Left renal pelvis (tissue), 4 donors: ENCODE measurements at regions not wholly inside any gene's neighbourhood (a gene's known extent, or its start where the extent isn't known, plus 50 kb on each side); places are given as distances from the start of the nearest gene placed in this dataset.

Experiments used
- DNase-seq, 4 donors: peaks; one replicate each; pipeline ENCODE4 v3.0.0-alpha.2; 2013; ENCODE audit warnings: low read depth in 4 of 4, low spot score in 3 of 4

DNA sequence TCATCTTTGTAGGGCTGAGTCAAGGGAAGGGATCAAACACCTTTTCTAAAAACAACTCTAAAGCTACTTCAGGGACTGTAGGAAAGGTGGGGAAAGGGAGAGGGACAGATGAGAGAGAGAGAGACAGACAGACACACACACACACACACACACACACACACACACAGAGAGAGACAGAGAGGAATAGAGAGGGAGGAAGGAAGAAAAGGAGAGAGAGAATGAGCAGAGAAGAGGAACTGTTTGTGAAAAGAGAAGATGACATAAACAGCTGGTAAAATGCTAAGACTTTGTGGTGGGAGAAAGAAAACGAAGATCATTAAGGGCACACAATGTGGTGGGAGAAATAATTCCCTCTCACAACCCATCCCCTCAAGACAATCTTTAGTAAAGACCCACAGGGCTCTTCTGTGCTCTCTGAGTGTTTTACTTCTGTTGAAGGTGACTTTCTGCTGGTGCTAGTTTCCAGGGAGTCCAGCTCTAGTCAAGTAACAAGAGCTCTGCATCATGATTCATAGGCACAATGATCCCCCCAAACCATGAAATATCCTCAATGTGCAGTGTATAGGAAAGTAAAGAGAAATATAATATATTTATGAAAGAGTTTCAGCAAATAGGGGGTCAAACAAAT is 77.2 kb upstream of the STK17B start:
- DNase-seq = no peak

DNA sequence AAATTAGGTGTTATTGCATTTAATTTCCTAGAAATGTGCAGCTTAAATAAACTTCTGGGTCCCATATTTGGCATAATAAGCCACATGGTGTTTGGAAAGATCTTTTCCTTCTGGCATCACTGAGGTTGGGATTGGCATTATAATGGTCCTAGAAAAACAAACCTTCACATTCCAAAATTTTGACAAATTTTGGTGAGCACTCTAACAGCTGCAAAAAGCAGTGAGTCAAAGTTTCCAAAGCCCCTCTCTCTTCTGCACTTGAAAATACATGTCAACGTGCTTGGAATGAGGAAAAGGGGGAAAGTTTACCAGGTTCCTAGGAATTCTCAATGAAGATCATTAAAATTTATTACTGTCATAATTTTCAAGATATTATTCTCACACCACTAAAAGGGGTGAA is 77.8 kb upstream of the STK17B start:
- DNase-seq = no peak

DNA sequence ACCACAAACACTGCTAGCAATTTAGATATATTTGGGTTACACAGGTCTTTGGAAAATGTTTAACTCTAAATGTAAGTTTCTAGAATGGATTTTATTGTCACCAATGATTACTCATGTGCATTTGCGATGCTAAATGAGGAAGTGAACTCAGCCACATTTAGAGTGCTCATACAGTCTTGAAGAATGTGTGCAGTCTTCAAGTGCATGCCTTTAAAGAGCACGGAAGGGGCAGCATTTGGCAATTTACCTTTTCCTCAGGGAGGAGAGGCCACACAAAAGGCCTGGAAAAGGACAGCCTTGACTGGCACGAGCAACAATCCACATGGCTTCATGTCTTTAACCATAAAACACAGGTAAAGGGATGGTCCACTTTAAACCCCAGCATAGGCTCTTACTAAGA is 78.5 kb upstream of the STK17B start:
- DNase-seq = no peak

DNA sequence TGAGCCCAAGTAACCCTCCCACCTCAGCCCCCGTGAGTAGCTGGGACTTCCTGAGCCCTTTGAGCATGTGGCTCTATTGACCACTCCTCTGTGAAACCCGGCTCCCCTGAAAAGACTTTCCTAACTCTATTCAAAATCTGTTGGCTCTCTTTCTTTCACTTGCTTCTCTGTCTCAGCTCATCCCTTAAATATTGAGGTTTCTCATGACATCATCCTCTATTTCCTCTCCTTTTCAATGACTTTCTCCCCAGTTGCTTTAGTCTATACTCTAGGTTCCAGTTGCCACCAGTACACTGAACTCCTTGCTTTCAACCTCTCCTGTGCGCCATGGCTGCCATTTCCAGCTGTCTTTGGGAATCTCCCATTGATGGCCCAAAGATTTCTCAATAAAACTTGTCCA is 79.8 kb upstream of the STK17B start:
- no peak for DNase-seq

DNA sequence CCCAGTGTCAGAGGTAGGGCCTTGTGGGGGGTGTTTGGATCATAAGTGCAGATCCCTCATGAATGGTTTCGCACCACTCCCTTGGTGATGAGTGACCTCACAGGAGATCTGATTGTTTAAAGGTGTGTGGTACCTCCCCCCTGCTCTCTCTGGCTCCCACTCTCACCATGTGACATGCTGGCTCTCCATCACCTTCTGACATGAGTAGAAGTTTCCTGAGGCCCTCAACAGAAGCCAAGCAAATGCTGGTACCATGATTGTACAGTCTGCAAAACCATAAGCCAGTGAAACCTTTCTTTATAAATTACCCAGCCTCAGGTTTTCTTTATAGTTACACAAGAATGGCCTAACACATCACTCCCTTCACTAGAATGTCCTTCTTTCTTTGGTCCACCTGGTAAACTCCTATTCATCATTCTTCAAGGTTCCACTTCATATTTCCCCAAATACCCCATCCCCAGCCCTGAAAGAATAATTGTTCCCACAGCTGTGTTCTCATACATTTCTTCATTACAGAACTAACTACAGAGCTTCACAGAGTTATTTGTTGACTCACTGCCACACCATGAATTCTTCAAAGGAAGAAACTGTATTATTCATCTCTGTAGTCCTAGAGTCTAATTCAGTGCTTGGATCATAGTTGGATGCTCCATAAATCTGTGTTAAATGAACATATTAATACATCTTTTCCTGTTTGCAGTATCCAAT is 81.2 kb upstream of the STK17B start:
- no peak for DNase-seq

DNA sequence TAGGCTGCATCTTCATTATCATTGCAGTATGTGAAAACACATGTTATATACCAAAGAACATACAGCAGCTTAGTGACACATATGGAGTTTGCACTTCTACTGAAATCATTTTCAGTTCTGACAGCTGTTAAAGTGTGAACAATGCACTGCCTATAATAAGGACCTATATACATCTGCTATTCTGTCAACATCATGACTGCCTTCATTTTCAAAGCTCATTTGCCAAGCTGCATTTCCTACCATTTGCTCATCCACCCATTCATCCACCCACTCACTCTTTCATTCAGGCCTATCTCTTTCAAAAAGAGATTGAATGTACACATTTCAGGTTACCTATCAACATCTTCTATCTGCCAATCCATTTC is 81.7 kb upstream of the STK17B start:
- no peak for DNase-seq

DNA sequence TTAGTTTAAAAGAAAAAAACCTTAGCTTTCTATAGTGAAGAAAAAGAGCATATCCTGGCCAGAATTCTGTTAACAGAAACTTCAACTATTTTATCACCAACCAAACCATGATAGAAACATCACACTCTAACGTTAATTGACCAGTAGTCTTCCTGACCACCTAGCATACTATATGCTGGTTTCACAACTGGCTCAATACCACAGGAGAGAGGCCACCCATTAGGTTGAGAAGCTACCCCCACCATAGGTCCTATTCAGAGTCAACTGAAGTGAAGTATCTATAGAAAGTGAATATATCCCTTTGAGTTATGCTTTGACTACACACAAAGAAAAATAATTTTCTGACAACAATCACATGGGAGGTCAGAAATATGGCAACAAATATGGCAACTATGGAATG is 85.2 kb upstream of the STK17B start:
- DNase-seq = no peak

DNA sequence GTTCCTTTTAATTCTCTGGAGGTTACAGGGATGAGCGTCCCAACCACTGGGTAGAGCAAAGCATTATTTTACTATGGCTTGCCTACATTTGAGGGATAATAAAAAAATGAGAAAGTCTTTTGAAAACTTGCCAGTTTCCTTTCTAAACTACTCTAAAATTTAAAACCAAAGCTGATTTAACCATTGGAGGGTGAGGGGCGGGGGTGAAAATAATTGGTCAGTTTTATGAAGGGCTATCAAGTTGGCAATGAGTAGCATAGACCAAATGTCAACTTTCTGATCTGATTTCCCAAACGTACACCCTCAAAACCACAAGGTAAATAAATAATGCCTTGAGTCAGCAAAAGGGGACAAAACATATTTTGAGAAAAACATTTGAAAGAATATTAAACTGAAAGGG is 85.7 kb upstream of the STK17B start:
- DNase-seq = no peak

DNA sequence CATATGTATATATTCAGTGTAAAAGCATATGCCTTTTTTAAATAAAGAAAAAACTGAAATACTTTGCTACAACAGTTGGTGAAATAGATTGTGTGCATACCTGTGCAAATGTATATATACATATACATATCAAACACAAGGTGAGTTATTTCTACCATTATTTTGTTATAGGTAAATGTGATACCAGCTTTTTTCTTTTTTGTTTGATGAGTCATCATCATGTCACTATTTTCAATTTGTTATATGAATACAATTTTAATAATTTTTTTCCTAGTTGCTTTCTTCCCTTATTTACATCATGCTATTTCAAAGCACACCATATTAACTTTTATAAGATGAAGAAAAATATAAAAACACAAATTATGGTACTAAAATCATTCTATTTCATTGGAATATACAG is 87.0 kb upstream of the STK17B start:
- DNase-seq = no peak

DNA sequence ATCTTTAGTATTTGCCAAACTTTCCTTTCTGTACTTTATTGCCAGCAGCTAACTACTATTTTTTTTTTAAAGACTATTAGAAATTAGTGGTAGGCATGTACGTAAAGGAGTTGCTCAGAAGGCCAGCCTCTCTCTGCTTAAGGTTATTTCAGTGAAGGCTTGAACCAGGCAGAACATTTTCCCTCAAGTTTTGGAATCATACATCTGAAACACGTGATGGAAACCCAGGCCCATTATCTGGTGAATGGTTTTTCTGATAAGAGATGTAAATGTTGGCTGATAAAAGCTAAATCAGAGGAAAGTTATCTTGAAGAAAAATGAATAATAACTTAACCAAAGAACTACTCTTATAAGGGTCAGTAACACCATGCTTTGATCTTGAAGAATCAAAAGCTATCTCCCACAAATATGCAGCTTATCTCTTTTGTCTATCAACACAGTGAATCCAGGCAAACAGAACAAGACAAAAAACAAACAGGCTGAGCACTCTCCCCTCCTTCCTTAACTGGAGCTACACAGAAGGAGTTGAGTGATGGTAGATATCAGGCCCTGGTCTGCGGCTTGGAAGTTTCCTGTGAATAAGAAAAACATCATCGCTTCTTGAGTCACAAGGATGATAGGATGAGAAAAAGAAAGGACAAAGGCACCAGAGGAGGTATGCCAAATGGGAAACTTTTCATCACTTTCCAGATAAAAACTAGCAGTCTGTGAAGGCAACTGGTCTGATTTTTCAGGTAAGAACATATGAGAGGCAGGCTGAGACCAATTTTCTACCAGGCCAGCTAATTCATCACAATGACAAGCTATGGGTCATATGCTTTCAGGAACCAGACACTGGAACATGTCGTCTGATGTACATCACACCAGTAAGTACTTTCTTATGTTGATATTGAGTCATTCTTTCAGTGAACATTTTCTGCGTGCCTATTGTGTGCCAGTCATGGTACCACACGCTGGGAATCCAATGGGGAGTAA is 88.4 kb upstream of the STK17B start:
- no peak for DNase-seq

DNA sequence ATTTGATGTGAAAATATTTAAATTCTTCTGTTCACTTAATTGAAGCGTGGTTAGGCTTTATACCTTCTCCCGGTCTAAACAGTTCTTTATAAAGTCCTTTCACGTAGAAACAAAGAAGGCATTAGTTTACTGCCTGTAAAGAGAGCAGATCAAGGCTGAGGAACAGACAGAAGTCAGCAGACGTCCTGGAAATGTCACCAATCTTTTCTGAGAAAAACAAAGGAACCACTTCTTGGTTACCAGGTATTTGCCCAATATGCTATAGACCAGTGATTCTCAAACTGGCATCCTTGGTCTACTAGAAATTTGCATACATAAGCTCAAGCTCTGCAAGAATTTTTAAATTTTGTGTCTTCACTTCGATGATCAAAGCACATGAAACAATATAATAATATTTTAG is 89.2 kb upstream of the STK17B start:
- DNase-seq = no peak

DNA sequence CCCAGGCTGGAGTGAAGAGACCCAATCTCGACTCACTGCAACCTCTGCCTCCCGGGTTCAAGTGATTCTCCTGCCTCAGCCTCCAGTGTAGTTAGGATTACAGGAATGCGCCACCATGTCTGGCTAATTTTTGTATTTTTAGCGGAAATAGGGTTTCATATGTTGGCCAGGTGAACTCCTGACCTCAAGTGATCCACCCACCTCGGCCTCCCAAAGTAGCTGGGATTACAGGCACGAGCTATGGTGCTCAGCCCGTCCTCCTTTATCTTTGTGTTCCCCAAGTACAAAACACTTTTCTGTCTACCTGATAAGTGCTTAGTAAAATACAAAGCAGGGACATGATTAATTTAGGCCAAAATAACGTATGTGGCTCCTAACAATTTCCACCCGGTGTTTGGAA is 91.2 kb upstream of the STK17B start:
- no peak for DNase-seq

DNA sequence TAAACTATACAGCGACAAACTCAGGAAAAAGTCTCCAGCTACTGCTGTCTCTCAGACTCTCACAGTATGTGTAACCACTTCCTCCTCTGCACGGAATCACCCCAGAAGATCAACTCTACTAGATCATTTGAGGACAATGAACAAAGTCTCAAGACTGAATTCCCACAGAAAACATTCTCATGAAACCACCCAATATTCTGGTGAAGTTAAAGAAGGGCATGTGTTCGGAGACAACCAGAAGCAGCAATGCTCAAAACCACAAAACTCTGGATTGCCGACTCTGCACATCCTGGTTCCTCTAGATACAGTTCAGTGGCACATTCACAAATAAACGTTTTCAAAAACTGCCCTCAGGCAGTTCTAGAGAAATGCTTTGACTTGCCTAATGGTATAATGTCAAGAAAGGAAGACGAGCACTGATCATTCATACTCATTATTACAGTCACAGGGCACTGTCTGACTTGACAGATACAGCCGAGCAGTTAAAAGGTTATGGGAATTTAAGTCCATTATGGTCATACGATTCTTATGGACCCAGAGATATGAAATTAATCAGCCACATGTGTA is 91.9 kb upstream of the STK17B start:
- DNase-seq = no peak

DNA sequence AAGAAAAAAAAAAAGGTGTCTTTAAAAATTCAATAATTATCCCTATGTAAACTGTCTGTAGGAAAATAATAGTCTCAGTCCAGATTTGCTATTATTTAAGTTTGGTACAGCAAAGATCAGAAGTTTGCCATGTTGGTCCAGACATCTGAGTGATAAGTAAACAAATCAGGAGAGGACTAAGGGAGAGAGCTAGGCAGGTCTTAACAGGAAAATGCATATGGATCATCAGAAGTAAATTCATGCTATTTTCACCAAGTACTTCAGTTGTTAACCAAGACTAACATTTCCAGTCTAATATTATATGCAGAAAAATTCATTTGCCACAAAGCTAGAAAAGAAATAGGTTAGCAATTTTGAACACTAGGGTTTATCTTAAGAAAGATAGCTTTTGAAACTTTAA is 95.0 kb upstream of the STK17B start:
- no peak for DNase-seq

DNA sequence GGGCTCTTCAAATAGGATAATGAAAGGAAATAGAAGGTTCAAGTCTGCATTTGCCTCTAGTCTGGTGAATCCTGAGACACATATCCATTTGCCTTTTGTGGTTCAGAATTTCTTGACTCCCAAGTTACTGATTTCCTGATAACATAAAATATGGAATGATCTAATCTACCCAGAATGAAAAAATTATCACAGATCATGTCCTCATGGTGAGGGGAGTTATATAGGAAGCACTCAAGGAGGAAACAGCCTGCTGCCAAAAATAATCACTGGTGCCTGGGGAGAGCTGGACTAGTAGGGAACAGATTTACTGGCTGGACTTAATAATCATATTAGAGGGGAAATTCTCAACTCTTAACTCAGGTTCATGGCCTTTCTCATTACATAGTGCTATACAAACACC is 95.5 kb upstream of the STK17B start:
- DNase-seq = no peak

DNA sequence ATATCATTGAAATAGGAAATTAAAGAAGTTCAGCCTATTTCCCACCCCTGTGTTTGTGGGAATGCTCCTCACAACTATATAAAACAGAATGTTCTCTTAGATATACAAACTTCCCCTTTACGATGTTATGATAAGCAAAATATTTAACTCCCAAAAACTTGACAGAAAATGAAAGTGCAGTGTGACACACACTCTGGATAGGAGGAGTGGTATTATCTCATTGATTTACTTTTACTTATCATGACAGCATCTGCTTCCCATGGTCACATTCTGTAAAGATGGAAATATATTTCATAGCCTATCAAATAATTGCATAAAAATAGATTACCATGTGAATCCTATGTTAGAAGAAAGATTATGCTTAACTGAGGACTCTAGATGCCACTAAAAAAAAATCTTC is 96.6 kb upstream of the STK17B start:
- DNase-seq = no peak

DNA sequence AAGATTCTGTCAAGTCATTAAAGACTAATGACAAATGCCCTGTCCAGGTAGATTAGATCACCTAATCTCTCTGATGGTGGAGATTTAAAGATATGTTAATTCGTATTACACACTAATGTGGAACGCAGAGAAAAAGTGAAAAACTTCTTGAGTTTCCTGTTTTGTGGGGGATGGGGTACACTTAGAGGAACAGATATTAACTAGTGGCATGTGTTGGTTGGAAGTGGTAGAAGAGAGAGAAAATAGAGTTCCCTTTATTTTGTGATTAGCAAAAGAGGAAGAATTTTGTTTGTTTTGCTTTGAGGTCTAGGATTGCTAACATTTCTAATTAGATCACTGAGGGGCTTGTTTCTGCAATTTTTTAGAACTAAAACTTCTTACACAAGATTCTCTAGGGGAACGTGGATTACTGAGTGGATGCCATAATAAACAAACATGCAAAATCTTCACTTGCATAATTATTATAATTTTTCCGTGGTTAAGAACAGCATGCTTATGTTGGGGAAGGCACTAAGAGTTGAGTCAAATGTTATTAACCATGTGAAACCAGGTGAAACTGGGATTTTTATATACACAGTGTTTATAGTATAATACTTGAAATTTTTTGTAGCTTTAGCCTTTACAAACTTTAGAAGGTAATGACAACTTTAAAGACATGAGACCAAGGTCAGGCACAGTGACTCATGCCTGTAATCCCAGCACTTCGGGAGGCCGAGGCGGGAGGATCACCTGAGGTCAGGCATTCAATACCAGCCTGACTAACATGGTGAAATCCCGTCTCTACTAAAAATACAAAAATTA is 97.4 kb upstream of the STK17B start:
- DNase-seq = no peak

DNA sequence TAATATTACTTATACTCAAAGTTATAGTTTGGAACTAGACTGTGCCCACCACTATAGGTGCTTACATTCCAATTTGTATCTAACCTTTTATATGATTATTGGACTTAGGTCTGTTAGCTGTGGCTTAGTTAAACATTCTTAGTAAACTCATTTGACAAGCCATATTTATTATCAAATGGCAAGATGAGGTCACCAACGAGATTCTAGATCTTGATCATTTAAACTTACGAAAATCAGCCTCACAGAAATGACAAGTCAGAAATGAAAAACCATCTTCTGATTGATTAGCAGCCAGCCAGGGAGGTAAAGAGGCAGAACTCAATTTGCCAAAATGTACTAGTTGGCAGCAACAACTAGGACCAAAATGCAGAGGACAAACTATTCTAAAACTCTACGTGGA is 100.4 kb upstream of the STK17B start:
- DNase-seq = no peak

DNA sequence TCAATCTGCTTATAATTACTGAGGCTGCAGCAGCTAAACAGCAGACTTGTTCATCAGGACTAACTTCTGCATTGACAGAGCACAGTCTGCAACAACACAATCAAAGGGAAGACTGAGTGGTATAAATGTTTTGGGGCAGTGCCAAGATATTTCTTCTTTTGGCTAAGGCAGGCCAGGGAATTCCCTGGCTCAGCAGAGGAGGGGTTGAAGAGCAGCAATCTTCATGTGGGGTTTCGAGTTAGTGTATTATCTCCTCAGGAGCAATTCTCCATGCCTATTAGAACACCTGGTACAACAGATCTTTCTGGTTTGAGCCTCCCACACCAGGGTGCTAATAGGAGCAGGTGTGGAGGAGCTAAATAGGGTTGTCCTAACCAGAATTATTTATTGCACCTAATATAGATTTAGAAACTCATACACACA is 103.0 kb upstream of the STK17B start:
- DNase-seq = no peak

DNA sequence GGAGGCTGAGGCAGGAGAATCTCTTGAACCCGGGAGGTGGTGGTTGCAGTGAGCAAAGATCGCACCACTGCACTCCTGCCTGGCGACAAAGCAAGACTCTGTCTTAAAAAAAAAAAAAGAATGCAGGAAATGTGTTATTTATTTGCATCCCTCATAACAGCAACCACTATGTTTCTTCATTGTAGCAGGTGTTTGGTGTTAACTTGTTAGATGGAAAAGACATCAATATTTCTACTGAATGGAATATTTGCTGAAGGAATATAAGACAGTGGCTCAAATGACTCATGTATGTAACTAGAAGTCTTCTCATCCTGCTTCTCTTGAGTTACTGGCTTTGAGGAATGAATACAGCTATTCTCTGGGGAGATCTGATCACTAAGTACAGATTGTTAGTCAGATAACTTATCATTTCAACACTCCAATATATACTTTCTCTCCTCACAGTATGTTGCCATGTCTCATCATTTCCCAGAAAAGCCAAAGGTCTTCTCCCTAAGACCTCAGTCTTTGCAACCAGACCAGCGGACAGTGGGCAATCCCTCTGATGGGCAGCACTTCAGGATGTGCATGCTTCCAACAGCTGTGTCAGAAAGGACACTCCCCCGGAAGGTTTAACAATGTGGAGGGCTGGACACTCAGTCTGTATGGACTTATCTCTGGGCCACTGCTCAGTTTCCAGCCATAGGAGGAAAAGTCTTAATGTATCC is 104.4 kb upstream of the STK17B start:
- no peak for DNase-seq
